ENCODE measurements at regions not wholly inside any gene's neighbourhood (a gene's known extent, or its start where the extent isn't known, plus 50 kb on each side); places are given as distances from the start of the nearest gene placed in this dataset.

DNA sequence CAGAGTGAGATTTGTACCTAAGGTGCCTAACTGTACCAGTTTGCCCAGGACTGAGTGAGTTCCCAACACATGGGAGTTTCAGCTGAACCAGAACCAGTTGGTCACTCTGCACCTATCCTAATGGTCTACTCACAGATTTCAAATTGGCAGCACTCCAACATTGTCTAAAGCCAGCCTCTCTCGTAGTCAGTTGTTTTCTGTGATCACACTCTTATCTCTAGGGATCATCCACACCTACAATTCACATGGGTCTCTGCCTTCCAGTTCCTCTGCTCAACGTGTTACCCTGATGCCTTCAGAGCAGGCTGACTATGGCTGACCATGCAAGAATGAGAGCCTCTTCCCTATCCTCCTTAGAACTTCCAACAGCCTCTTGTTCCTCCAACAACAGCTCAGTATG is 624.8 kb downstream of the NTRK3 start:
- no peak for TF ChIP-seq CTCF (conservative IDR thresholded peaks at IDR 0.05; ENCODE audit: low read depth, low read length)
- H3K4me3 ChIP-seq (ENCODE audit: low read depth, low read length): no peak overlapping the region
- DNase-seq (ENCODE audit: low read depth): no peak

- H3K4me3 ChIP-seq (ENCODE audit: low read depth, low read length): no peak overlapping the region
- TF ChIP-seq CTCF (conservative IDR thresholded peaks at IDR 0.05; ENCODE audit: low read depth, low read length): no peak
- DNase-seq (ENCODE audit: low read depth): no peak
These were observed 625.4 kb downstream of the NTRK3 start for GRCh38 chr15:87631093-87631492.

DNA sequence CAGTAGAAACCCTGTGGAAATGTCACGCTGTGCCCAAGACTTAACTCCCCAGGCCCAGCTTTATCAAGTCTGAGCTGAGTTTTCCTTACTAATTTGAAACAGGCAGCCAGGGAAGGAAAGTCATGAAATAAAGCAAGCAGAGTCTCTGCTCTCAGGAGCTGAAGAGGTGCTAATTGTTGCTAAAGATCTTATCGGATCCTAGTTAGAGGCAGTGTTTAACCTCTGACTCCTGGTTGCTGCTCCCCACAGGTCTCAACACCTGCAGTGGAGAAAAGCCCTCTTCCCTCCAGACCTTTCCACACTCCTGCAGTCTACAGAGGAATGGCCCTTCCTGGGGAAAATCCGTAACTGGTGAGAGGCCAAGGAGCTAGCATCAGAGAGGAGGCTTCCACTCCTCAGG is 628.2 kb downstream of the NTRK3 start:
- no peak for DNase-seq (ENCODE audit: low read depth)
- TF ChIP-seq CTCF (conservative IDR thresholded peaks at IDR 0.05; ENCODE audit: low read depth, low read length): no peak
- H3K4me3 ChIP-seq (ENCODE audit: low read depth, low read length): no peak overlapping the region

DNA sequence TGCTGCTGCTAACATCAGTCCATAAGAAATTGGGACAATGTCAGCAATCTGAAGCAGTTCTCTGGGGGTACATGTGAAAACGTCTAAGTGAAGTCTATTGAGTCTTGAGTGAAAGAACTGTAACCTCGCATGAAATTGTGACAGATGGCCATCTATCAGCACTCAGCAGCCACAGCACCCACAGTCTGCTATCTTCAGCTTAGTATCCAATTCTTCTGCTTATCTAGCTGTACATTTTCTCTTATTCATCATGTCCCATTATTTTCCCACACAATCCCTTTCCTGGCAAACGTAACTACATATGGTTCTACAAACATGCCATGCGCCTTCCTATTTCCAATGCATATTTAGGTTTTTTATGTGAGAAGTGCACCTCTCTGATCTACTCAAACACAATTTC is 629.7 kb downstream of the NTRK3 start:
- no peak for DNase-seq (ENCODE audit: low read depth)
- no peak overlapping the region for H3K4me3 ChIP-seq (ENCODE audit: low read depth, low read length)
- no peak for TF ChIP-seq CTCF (conservative IDR thresholded peaks at IDR 0.05; ENCODE audit: low read depth, low read length)

DNA sequence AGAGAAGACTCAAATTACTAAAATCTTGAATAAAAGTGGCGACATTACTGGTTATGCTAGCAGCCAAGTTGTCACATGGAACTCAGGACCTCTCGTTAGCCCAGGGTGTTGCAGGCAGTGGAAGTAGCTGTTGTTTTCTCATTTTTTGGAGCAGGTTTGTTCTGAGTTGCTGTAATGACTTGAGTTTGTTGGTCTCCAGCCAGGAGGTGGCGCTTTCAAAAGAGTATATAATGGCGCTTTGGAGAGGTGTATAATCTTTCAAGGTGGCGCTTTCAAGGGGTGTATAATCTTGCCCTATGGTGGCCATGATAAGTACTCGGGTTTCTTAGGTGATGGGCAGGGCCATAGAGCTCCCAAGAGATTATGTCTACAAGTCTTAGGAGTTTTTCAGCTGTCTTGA is 632.7 kb downstream of the NTRK3 start:
- no peak overlapping the region for H3K4me3 ChIP-seq (ENCODE audit: low read depth, low read length)
- TF ChIP-seq CTCF (conservative IDR thresholded peaks at IDR 0.05; ENCODE audit: low read depth, low read length): peak; percentile 27
- no peak for DNase-seq (ENCODE audit: low read depth)

DNA sequence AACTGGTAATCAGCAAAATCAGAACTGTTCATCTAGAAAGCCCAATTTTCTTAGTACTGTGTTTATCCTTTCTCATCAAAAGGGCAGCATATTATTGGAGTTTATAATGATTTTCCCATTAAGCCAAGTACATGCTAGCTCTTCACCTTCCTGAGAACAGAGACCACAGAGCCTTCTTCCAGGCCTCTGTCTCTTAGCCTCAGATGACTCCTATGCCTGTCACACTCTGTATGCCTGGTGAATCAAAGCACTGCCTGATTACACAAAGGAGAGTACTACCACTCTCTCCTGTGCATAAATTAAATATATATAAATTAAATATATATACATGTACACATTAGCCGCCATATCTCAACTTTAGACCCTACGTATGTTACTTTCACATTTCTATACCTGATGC is 636.1 kb downstream of the NTRK3 start:
- no peak overlapping the region for H3K4me3 ChIP-seq (ENCODE audit: low read depth, low read length)
- DNase-seq (ENCODE audit: low read depth): no peak
- no peak for TF ChIP-seq CTCF (conservative IDR thresholded peaks at IDR 0.05; ENCODE audit: low read depth, low read length)

GRCh38 chr15:87619161-87619960 is 637.2 kb downstream of the NTRK3 start:
- DNase-seq (ENCODE audit: low read depth): peak; percentile 94
- TF ChIP-seq CTCF (conservative IDR thresholded peaks at IDR 0.05; ENCODE audit: low read depth, low read length): no peak
- H3K4me3 ChIP-seq (ENCODE audit: low read depth, low read length): no peak overlapping the region

All from choroid plexus epithelial cell (primary cell).